Smooth muscle cell (in vitro differentiated cells): ENCODE measurements at regions not wholly inside any gene's neighbourhood (a gene's known extent, or its start where the extent isn't known, plus 50 kb on each side); places are given as distances from the start of the nearest gene placed in this dataset.
A peak's percentile ranks its signal among the peaks of the same experiment; 100 is the strongest.

Source experiments
- DNase-seq: peaks from one replicate; lab custom pipeline; 2025; ENCODE audit not compliant: unreplicated experiment; lab: John Stamatoyannopoulos, UW
- H2AFZ ChIP-seq: fragments of 200-600 bp; sonication (generic); 2 replicates; pipeline ENCODE4 v1.6.0; 2016; ENCODE audit warnings: antibody characterized with exemption, low read depth, mild to moderate bottlenecking
- H3F3A ChIP-seq: fragments of 200-600 bp; sonication (generic); 2 replicates; pipeline ENCODE4 v1.6.0; 2017; ENCODE audit warnings: antibody characterized with exemption, low read depth
- H3K27ac ChIP-seq: fragments of 200-600 bp; sonication (generic); 2 replicates; pipeline ENCODE4 v1.5.1; 2016; ENCODE audit warnings: low read depth, mild to moderate bottlenecking
- H3K27me3 ChIP-seq: fragments of 200-600 bp; sonication (generic); 2 replicates; pipeline ENCODE4 v1.6.1; 2016; ENCODE audit warnings: low read depth, mild to moderate bottlenecking
- H3K36me3 ChIP-seq: fragments of 200-600 bp; sonication (generic); 2 replicates; pipeline ENCODE4 v1.5.1; 2016; ENCODE audit warnings: low read depth
- H3K4me1 ChIP-seq: fragments of 200-600 bp; sonication (generic); 2 replicates; pipeline ENCODE4 v1.5.1; 2016; ENCODE audit warnings: low read depth
- H3K4me2 ChIP-seq: fragments of 200-600 bp; sonication (generic); 2 replicates; pipeline ENCODE4 v1.6.0; 2016; ENCODE audit warnings: mild to moderate bottlenecking
- H3K4me3 ChIP-seq: fragments of 200-600 bp; sonication (generic); 2 replicates; pipeline ENCODE4 v1.5.1; 2016; ENCODE audit warnings: mild to moderate bottlenecking
- H3K79me2 ChIP-seq: fragments of 200-600 bp; sonication (generic); 2 replicates; pipeline ENCODE4 v1.6.0; 2016; ENCODE audit warnings: low read depth, mild to moderate bottlenecking
- H3K9ac ChIP-seq: fragments of 200-600 bp; sonication (generic); 2 replicates; pipeline ENCODE4 v1.6.0; 2016; ENCODE audit warnings: low read depth
- H3K9me3 ChIP-seq: fragments of 200-600 bp; sonication (generic); replicated peaks from 2 replicates; pipeline ENCODE4 v1.5.1; 2016; ENCODE audit warnings: low read depth
- H4K20me1 ChIP-seq: fragments of 200-600 bp; sonication (generic); 2 replicates; pipeline ENCODE4 v1.6.0; 2016; ENCODE audit warnings: low read depth
- CTCF ChIP-seq: fragments of 200-600 bp; sonication (generic); IDR thresholded peaks from 2 replicates; pipeline ENCODE4 v1.5.1; 2017; ENCODE audit warnings: borderline replicate concordance, mild to moderate bottlenecking, antibody characterized with exemption; ENCODE audit not compliant: insufficient read depth, poor library complexity, severe bottlenecking
- WGBS: methylation state at CpG from one replicate; pipeline ENCODE4 v1.1.7; 2016; ENCODE audit warnings: low lambda C conversion rate; 5-methylcytosine and 5-hydroxymethylcytosine counted together

GRCh38 chr5:61245936-61246335, 83.7 kb upstream of the SMIM15 start:
- H3K4me2 ChIP-seq = peak overlapping the region; percentile 52
- peak overlapping the region; percentile 58 for H3K9ac ChIP-seq
- H3K27ac ChIP-seq = peak overlapping the region; percentile 82
- 28% methylated on average over 9 of the region's 9 CpGs for WGBS
- no peaks in the 10 kb centered on the region for H3K36me3 ChIP-seq
- no peaks in the 10 kb centered on the region for H3K27me3 ChIP-seq
- no peaks in the 10 kb centered on the region for H4K20me1 ChIP-seq
- peak overlapping the region; percentile 46 for H2AFZ ChIP-seq
- H3K9me3 ChIP-seq = no peaks in the 10 kb centered on the region
- H3K4me3 ChIP-seq = no peak overlapping the region
- no peak for TF ChIP-seq CTCF
- H3K4me1 ChIP-seq = peaks cover 7% of the 10 kb centered on the region
- no peaks in the 10 kb centered on the region for H3K79me2 ChIP-seq
- H3F3A ChIP-seq = no peaks in the 10 kb centered on the region
- DNase-seq = no peak

DNA sequence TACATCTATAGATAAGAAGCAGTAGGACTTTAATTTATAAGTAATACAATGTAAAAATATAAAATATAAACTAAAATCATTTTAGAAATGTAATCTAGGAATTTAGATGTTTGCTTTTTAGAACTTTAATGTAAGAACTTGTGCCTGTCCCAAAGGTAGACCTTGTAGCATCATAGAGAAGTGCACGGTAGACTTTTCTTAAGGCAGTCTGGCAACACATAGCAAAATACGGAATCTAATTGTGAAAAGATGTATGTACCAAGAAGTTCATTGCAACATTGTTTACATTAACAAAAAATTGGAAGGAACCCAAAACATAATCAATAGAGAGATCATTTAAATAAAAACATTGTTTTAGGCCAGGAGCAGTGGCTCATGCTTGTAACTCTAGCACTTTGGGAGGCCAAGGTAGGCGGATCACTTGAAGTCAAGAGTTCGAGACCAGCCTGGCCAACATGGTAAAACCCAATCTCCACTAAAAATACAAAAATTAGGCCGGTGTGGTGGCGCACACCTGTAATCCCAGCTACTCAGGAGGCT, 84.6 kb upstream of the SMIM15 start:
- H3K4me3 ChIP-seq = no peak overlapping the region
- peak overlapping the region; percentile 82 for H3K27ac ChIP-seq
- no peak overlapping the region for H3K4me2 ChIP-seq
- H3K4me1 ChIP-seq = peaks cover 7% of the 10 kb centered on the region
- H2AFZ ChIP-seq = no peak overlapping the region
- no peaks in the 10 kb centered on the region for H3F3A ChIP-seq
- no peak for TF ChIP-seq CTCF
- no peak overlapping the region for H3K9ac ChIP-seq
- no peaks in the 10 kb centered on the region for H3K79me2 ChIP-seq
- WGBS = 98% methylated on average over 6 of the region's 6 CpGs
- H3K27me3 ChIP-seq = no peaks in the 10 kb centered on the region
- no peaks in the 10 kb centered on the region for H3K36me3 ChIP-seq
- H4K20me1 ChIP-seq = no peaks in the 10 kb centered on the region
- no peak for DNase-seq
- H3K9me3 ChIP-seq = no peaks in the 10 kb centered on the region

GRCh38 chr5:61251874-61252642, 80.0 kb upstream of the ZSWIM6 start:
- no peak overlapping the region for H3K4me3 ChIP-seq
- DNase-seq = no peak
- no peaks in the 10 kb centered on the region for H3K4me1 ChIP-seq
- H3K4me2 ChIP-seq = peak overlapping the region; percentile 1
- no peak overlapping the region for H3K27ac ChIP-seq
- H4K20me1 ChIP-seq = no peaks in the 10 kb centered on the region
- no peak for TF ChIP-seq CTCF
- H3K27me3 ChIP-seq = no peaks in the 10 kb centered on the region
- no peaks in the 10 kb centered on the region for H3K9me3 ChIP-seq
- H3K36me3 ChIP-seq = no peaks in the 10 kb centered on the region
- H3K79me2 ChIP-seq = no peaks in the 10 kb centered on the region
- H2AFZ ChIP-seq = no peak overlapping the region
- no peaks in the 10 kb centered on the region for H3F3A ChIP-seq
- 70% methylated on average over 11 of the region's 11 CpGs for WGBS
- no peak overlapping the region for H3K9ac ChIP-seq

DNA sequence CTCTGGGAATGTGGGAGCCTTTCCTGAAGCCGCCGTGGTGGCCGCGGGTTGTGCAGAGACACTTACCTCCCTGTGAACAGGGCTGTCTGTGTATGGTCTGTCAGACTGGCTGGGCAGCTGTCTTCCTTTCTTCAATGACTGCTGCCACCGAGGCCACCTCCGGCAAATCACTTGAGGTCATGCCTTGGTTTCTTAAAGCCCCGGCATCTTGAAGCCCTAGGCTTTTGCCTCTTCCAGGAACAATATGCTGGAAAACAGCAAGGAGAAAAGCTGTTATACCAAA, 79.5 kb upstream of the ZSWIM6 start:
- H3F3A ChIP-seq = no peaks in the 10 kb centered on the region
- no peaks in the 10 kb centered on the region for H3K27me3 ChIP-seq
- no peaks in the 10 kb centered on the region for H3K9me3 ChIP-seq
- WGBS = 83% methylated on average over 7 of the region's 7 CpGs
- H2AFZ ChIP-seq = no peak overlapping the region
- H3K36me3 ChIP-seq = no peaks in the 10 kb centered on the region
- H3K4me2 ChIP-seq = no peak overlapping the region
- H3K4me1 ChIP-seq = no peaks in the 10 kb centered on the region
- no peak for DNase-seq
- H3K4me3 ChIP-seq = no peak overlapping the region
- H3K79me2 ChIP-seq = no peaks in the 10 kb centered on the region
- no peak overlapping the region for H3K27ac ChIP-seq
- no peak overlapping the region for H3K9ac ChIP-seq
- no peak for TF ChIP-seq CTCF
- H4K20me1 ChIP-seq = no peaks in the 10 kb centered on the region
